HCT116 (cell line): ENCODE measurements at regions not wholly inside any gene's neighbourhood (a gene's known extent, or its start where the extent isn't known, plus 50 kb on each side); places are given as distances from the start of the nearest gene placed in this dataset.

Source experiments
- ATAC-seq: fragments of 200-7000 bp; cut with Tn5 transposase; 2 replicates; pipeline ENCODE4 v1.9.1; 2020; ENCODE audit warnings: mild to moderate bottlenecking, moderate library complexity
- BruUV-seq: library from RNA; stranded (reverse); fragments of 400-500 nt; replicated peaks from 2 replicates; lab custom pipeline; 2021; lab: Mats Ljungman, UMichigan
- CTCF ChIA-PET: fragments of 300-600 bp; sonication (Branson Sonifier 250); formaldehyde crosslinking; loops from one replicate; lab custom pipeline; 2021; ENCODE audit warnings: antibody characterized with exemption; lab: Charles Lee
- POLR2A ChIA-PET: fragments of 300-600, 350-600 bp; sonication (Branson Sonifier 250); formaldehyde crosslinking; loops from one replicate; lab custom pipeline; 2021; ENCODE audit warnings: antibody characterized with exemption; lab: Charles Lee
- RAD21 ChIA-PET, 2 experiments: fragments of 300-600 bp; sonication (Branson Sonifier 250); formaldehyde crosslinking; loops; one replicate each; lab custom pipeline; 2023; ENCODE audit warnings: low total read pairs in 2 of 2; ENCODE audit not compliant: uncharacterized antibody in 2 of 2, unreplicated experiment in 2 of 2, low non-redundant PET in 1 of 2; lab: Charles Lee
- DNase-seq: peaks from one replicate; pipeline ENCODE4 v3.0.0-alpha.2; 2010; ENCODE audit warnings: low read depth, low spot score
- H2AFZ ChIP-seq: fragments of 200-600 bp; shearing (Covaris generic), sonication (generic); 2 replicates; pipeline ENCODE4 v1.6.1; 2017; ENCODE audit warnings: low read depth, mixed run types, mixed read lengths, antibody characterized with exemption, low read length; ENCODE audit not compliant: poor library complexity, severe bottlenecking
- H3K27ac ChIP-seq: 2 replicates; pipeline ENCODE4 v1.5.1; 2012; ENCODE audit warnings: low read depth, low read length
- H3K27me3 ChIP-seq: fragments of 200-600 bp; sonication (generic); 2 replicates; pipeline ENCODE4 v1.6.1; 2016; ENCODE audit warnings: mixed run types, low read length, mixed read lengths; ENCODE audit not compliant: insufficient read depth
- H3K36me3 ChIP-seq, 2 experiments: fragments of 200-500 bp in 1 of 2; fragments of 200-600 bp in 1 of 2; sonication (Bioruptor generic) in 1 of 2; sonication (generic) in 1 of 2; 2 replicates each; pipeline versions ENCODE4 v1.5.1 to v1.6.1; 2014 to 2016; ENCODE audit warnings: low read length in 2 of 2, inconsistent platforms in 1 of 2, mixed read lengths in 1 of 2, mixed run types in 1 of 2; ENCODE audit not compliant: insufficient read depth in 2 of 2, control insufficient read depth in 1 of 2
- H3K4me1 ChIP-seq, 2 experiments: fragments of 200-600 bp in 1 of 2; sonication (generic) in 1 of 2; 2 replicates each; pipeline versions ENCODE4 v1.5.1 to v1.6.1; 2012 to 2017; ENCODE audit warnings: low read length in 2 of 2, inconsistent platforms in 1 of 2, mild to moderate bottlenecking in 1 of 2, mixed read lengths in 1 of 2, mixed run types in 1 of 2, moderate library complexity in 1 of 2; ENCODE audit not compliant: insufficient read depth in 2 of 2, control insufficient read depth in 1 of 2
- H3K4me2 ChIP-seq: fragments of 200-600 bp; sonication (generic); 2 replicates; pipeline ENCODE4 v1.6.1; 2017; ENCODE audit warnings: mixed run types, low read length, mixed read lengths
- H3K4me3 ChIP-seq, 2 experiments: fragments of 200-600 bp in 1 of 2; sonication (generic) in 1 of 2; replicated peaks in 1 of 2; 2 replicates each; pipeline ENCODE4 v1.5.1; 2011 to 2016; ENCODE audit warnings: low read length in 2 of 2, control low read depth in 1 of 2, low read depth in 1 of 2, mild to moderate bottlenecking in 1 of 2, mixed read lengths in 1 of 2, mixed run types in 1 of 2
- H3K79me2 ChIP-seq: fragments of 200-600 bp; sonication (generic); 2 replicates; pipeline ENCODE4 v1.6.1; 2017; ENCODE audit warnings: mild to moderate bottlenecking, mixed run types, low read length, moderate library complexity, mixed read lengths; ENCODE audit not compliant: insufficient read depth
- H3K9ac ChIP-seq: fragments of 200-600 bp; sonication (generic); 2 replicates; pipeline ENCODE4 v1.6.1; 2016; ENCODE audit warnings: low read length, mixed read lengths
- H3K9me2 ChIP-seq: fragments of 200-600 bp; sonication (generic), shearing (Covaris generic); 2 replicates; pipeline ENCODE4 v1.6.1; 2017; ENCODE audit warnings: mixed run types, mild to moderate bottlenecking, moderate library complexity; ENCODE audit not compliant: insufficient read depth
- H3K9me3 ChIP-seq, 2 experiments: fragments of 200-500 bp in 1 of 2; fragments of 200-600 bp in 1 of 2; sonication (Bioruptor generic) in 1 of 2; sonication (generic) in 1 of 2; 2 replicates each; pipeline ENCODE4 v1.6.1; 2014 to 2017; ENCODE audit warnings: low read length in 2 of 2, mixed read lengths in 2 of 2, inconsistent platforms in 1 of 2, low read depth in 1 of 2, mild to moderate bottlenecking in 1 of 2, mixed run types in 1 of 2, moderate library complexity in 1 of 2; ENCODE audit not compliant: control insufficient read depth in 1 of 2, insufficient read depth in 1 of 2
- H4K20me1 ChIP-seq: fragments of 200-600 bp; sonication (generic), shearing (Covaris generic); 2 replicates; pipeline ENCODE4 v1.6.1; 2017; ENCODE audit warnings: mixed run types, mild to moderate bottlenecking, moderate library complexity; ENCODE audit not compliant: insufficient read depth
- ATF3 ChIP-seq: IDR thresholded peaks from 2 replicates; pipeline ENCODE4 v1.6.1; 2012
- CBX3 ChIP-seq: IDR thresholded peaks from 2 replicates; pipeline ENCODE4 v1.6.1; 2012; ENCODE audit warnings: low read depth
- EGR1 ChIP-seq: IDR thresholded peaks from 2 replicates; pipeline ENCODE4 v1.6.1; 2012; ENCODE audit warnings: low read depth
- ELF1 ChIP-seq: IDR thresholded peaks from 2 replicates; pipeline ENCODE4 v1.6.1; 2012; ENCODE audit warnings: low read depth, borderline replicate concordance
- EZH2 ChIP-seq: fragments of 200-600 bp; sonication (generic); IDR thresholded peaks from 2 replicates; pipeline ENCODE4 v1.6.1; 2017; ENCODE audit warnings: antibody characterized with exemption, mixed run types
- EZH2phosphoT487 ChIP-seq: fragments of 200-600 bp; IDR thresholded peaks from 2 replicates; pipeline ENCODE4 v1.6.1; 2018; ENCODE audit warnings: antibody characterized with exemption, borderline replicate concordance
- FOSL1 ChIP-seq: IDR thresholded peaks from 2 replicates; pipeline ENCODE4 v1.6.1; 2012; ENCODE audit warnings: low read depth
- JUND ChIP-seq: IDR thresholded peaks from 2 replicates; pipeline ENCODE4 v1.6.1; 2012
- MAX ChIP-seq: IDR thresholded peaks from 2 replicates; pipeline ENCODE4 v1.6.1; 2012
- POLR2A ChIP-seq: IDR thresholded peaks from 2 replicates; pipeline ENCODE4 v1.7.0; 2011; ENCODE audit warnings: borderline replicate concordance; ENCODE audit not compliant: insufficient read depth, insufficient read length; ENCODE audit errors: extremely low read depth
- POLR2AphosphoS5 ChIP-seq: IDR thresholded peaks from 2 replicates; pipeline ENCODE4 v1.6.1; 2011; ENCODE audit warnings: mild to moderate bottlenecking, low read depth, low read length, moderate library complexity
- RAD21 ChIP-seq: IDR thresholded peaks from 2 replicates; pipeline ENCODE4 v1.6.1; 2012; ENCODE audit warnings: low read depth, mild to moderate bottlenecking
- REST ChIP-seq: IDR thresholded peaks from 2 replicates; pipeline ENCODE4 v1.6.1; 2012; ENCODE audit warnings: low read depth
- SP1 ChIP-seq: IDR thresholded peaks from 2 replicates; pipeline ENCODE4 v1.6.1; 2012; ENCODE audit warnings: low read depth
- SRF ChIP-seq: IDR thresholded peaks from 2 replicates; pipeline ENCODE4 v1.6.1; 2012; ENCODE audit warnings: low read depth
- TCF7L2 ChIP-seq: IDR thresholded peaks from 2 replicates; pipeline ENCODE4 v1.7.0; 2011; ENCODE audit warnings: borderline replicate concordance, inconsistent platforms; ENCODE audit not compliant: insufficient read depth, insufficient read length; ENCODE audit errors: extremely low read depth
- YY1 ChIP-seq: IDR thresholded peaks from 2 replicates; pipeline ENCODE4 v1.6.1; 2011; ENCODE audit warnings: low read length, low read depth, moderate library complexity, mild to moderate bottlenecking; ENCODE audit not compliant: insufficient replicate concordance; ENCODE audit errors: extremely low read depth
- ZFX ChIP-seq: fragments of 450-650 bp; IDR thresholded peaks from 2 replicates; pipeline ENCODE4 v1.6.1; 2017
- ZNF274 ChIP-seq: fragments of 200-500 bp; sonication (Bioruptor generic); IDR thresholded peaks from 2 replicates; pipeline ENCODE4 v1.6.1; 2014; ENCODE audit warnings: mild to moderate bottlenecking, low read depth, low read length, inconsistent platforms
- intact Hi-C: fragments of 100-400 bp; cut with micrococcal nuclease; formaldehyde crosslinking; loops from 2 replicates; pipeline ENCODE4 v1.10.0; 2022

- ChIA-PET CTCF (no interaction called here), POLR2A (no interaction called here), RAD21 (no interaction called here)
- H3K27ac ChIP-seq: no peak overlapping the region
- H3K4me2 ChIP-seq: no peak overlapping the region
- intact Hi-C loops: no loop called here
- H3K4me3 ChIP-seq: no peak overlapping the region
- H3K79me2 ChIP-seq: no peaks in the 10 kb centered on the region
- no peaks in the 10 kb centered on the region for H4K20me1 ChIP-seq
- no peaks in the 10 kb centered on the region for H3K27me3 ChIP-seq
- H3K36me3 ChIP-seq: no peaks in the 10 kb centered on the region
- TF ChIP-seq JUND (no peak), EGR1 (no peak), CBX3 (no peak), EZH2 (no peak), MAX (no peak), ZNF274 (no peak), SRF (no peak), POLR2A (no peak), REST (no peak), ATF3 (no peak), FOSL1 (no peak), ZFX (no peak), ELF1 (no peak), EZH2phosphoT487 (no peak), YY1 (no peak), TCF7L2 (no peak), POLR2AphosphoS5 (no peak), RAD21 (no peak), SP1 (no peak)
- no peaks in the 10 kb centered on the region for H3K4me1 ChIP-seq
- ATAC-seq: no peak
- no TSS peak for BruUV-seq
- no peak for DNase-seq
- H3K9ac ChIP-seq: no peak overlapping the region
- H3K9me3 ChIP-seq: no peaks in the 10 kb centered on the region
- H2AFZ ChIP-seq: no peak overlapping the region
- H3K9me2 ChIP-seq: no peaks in the 10 kb centered on the region
Measured at GRCh38 chr10:88213065-88213605, 349.7 kb downstream of the PTEN start.
